ENCODE measurements at regions not wholly inside any gene's neighbourhood (a gene's known extent, or its start where the extent isn't known, plus 50 kb on each side); places are given as distances from the start of the nearest gene placed in this dataset.

- Histone ChIP-seq H3K4me1 (replicated peaks in 1 of 4; ENCODE audit: control insufficient read depth in 3 of 4, insufficient read depth in 4 of 4, low read length in 3 of 4) (no peaks in the 10 kb centered on the region), H4K5ac (ENCODE audit: insufficient read length, low read depth, low read length) (no peak overlapping the region), H3K79me1 (ENCODE audit: low read depth, low read length) (no peaks in the 10 kb centered on the region), H2BK12ac (ENCODE audit: low read depth, low read length) (no peak overlapping the region), H3K4me2 (ENCODE audit: insufficient read depth in 1 of 2, low read depth in 2 of 2, low read length in 2 of 2) (no peak overlapping the region), H2AK5ac (ENCODE audit: low read depth, low read length) (no peak overlapping the region), H2BK5ac (ENCODE audit: low read depth, low read length) (no peak overlapping the region), H2BK15ac (ENCODE audit: low read length) (no peak overlapping the region), H3K36me3 (ENCODE audit: control insufficient read depth in 2 of 4, insufficient read depth in 4 of 4, low read length in 3 of 4) (no peaks in the 10 kb centered on the region), H3K4ac (replicated peaks; ENCODE audit: insufficient read length, low read depth, low read length) (no peak overlapping the region), H3K23ac (ENCODE audit: insufficient read length) (no peak overlapping the region), H2AFZ (ENCODE audit: low read length) (no peak overlapping the region), H2BK120ac (replicated peaks; ENCODE audit: low read depth, low read length) (no peak overlapping the region), H3K9ac (replicated peaks in 1 of 4; ENCODE audit: extremely low read depth in 1 of 4, low read depth in 3 of 4, low read length in 3 of 4) (no peak overlapping the region), H3K27me3 (replicated peaks in 1 of 4; ENCODE audit: control insufficient read depth in 3 of 4, extremely low read depth in 1 of 4, insufficient read depth in 3 of 4, low read length in 3 of 4) (no peaks in the 10 kb centered on the region), H2BK20ac (ENCODE audit: low read length) (no peak overlapping the region), H3K4me3 (ENCODE audit: extremely low read depth in 1 of 4, insufficient read depth in 2 of 4, low read depth in 3 of 4, low read length in 4 of 4) (no peak overlapping the region), H4K8ac (ENCODE audit: extremely low read depth, insufficient read depth, low read length) (no peak overlapping the region), H3K9me3 (ENCODE audit: insufficient read depth in 2 of 2, low read depth in 1 of 2, low read length in 1 of 2) (no peaks in the 10 kb centered on the region), H3K79me2 (ENCODE audit: control insufficient read depth in 1 of 2, insufficient read depth in 2 of 2, low read length in 2 of 2) (no peaks in the 10 kb centered on the region), H3K14ac (ENCODE audit: insufficient read length) (no peak overlapping the region), H4K91ac (replicated peaks; ENCODE audit: insufficient read length, low read length) (no peak overlapping the region), H3K27ac (ENCODE audit: low read depth, low read length) (no peak overlapping the region), H3K23me2 (ENCODE audit: low read depth, low read length) (no peaks in the 10 kb centered on the region), H4K20me1 (replicated peaks in 1 of 2; ENCODE audit: control insufficient read depth in 1 of 2, insufficient read depth in 2 of 2, low read length in 2 of 2) (no peaks in the 10 kb centered on the region), H3K18ac (ENCODE audit: extremely low read depth, low read length) (no peak overlapping the region), H3K56ac (replicated peaks; ENCODE audit: insufficient read length, low read depth, low read length) (no peak overlapping the region)
- WGBS, 2 experiments (ENCODE audit: extremely low coverage in 1 of 2, insufficient coverage in 1 of 2, insufficient read length in 1 of 2, insufficient replicate concordance in 2 of 2, low coverage in 1 of 2, low lambda C conversion rate in 2 of 2, missing lambda C conversion rate in 1 of 2): 93% methylated on average over 2 of the region's 2 CpGs; no CpG with 5 or more reads in 1 of the 2 experiments
- DNase-seq (ENCODE audit: low read depth in 1 of 2, low spot score in 2 of 2): no peak
- CTCF ChIA-PET (ENCODE audit: partially characterized antibody): interaction anchor here (0.6 kb wide), 1 partner anchor 166 kb away, joined by 4 read pairs; no protein-coding TSS in a partner anchor
- POLR2A ChIA-PET (ENCODE audit: partially characterized antibody): no interaction called here
- no peak for FAIRE-seq
- TF ChIP-seq GTF2F1 (IDR thresholded peaks at IDR 0.05; ENCODE audit: borderline replicate concordance, low read depth, low read length) (no peak), CTBP2 (IDR thresholded peaks at IDR 0.05; ENCODE audit: borderline replicate concordance, insufficient read depth, insufficient read length, low read length) (no peak), USF2 (IDR thresholded peaks at IDR 0.05; ENCODE audit: low read length) (no peak), TEAD4 (IDR thresholded peaks at IDR 0.05; ENCODE audit: low read depth, low read length) (no peak), TBP (IDR thresholded peaks at IDR 0.05; ENCODE audit: low read depth, low read length) (no peak), POLR2AphosphoS5 (IDR thresholded peaks at IDR 0.05; ENCODE audit: low read depth, low read length) (no peak), CTCF (IDR thresholded peaks at IDR 0.05; ENCODE audit: control extremely low read depth in 1 of 3, insufficient read depth in 1 of 3, low read depth in 1 of 3, low read length in 3 of 3) (no peak), BACH1 (IDR thresholded peaks at IDR 0.05; ENCODE audit: low read length) (no peak), ZNF274 (IDR thresholded peaks at IDR 0.05; ENCODE audit: borderline replicate concordance, extremely low read depth, low read length) (no peak), KDM5A (IDR thresholded peaks at IDR 0.05; ENCODE audit: low read length) (no peak), SIRT6 (IDR thresholded peaks at IDR 0.05; ENCODE audit: low read length) (no peak), MAX (IDR thresholded peaks at IDR 0.05) (no peak)
Observed at GRCh38 chr9:90508940-90509339, 133.7 kb downstream of the DIRAS2 start.

Data from H1 (cell line).